GM18858 (cell line): ENCODE measurements at regions not wholly inside any gene's neighbourhood (a gene's known extent, or its start where the extent isn't known, plus 50 kb on each side); places are given as distances from the start of the nearest gene placed in this dataset.
A peak's percentile ranks its signal among the peaks of the same experiment; 100 is the strongest.

Source experiments
- ATAC-seq: cut with Tn5 transposase; IDR thresholded peaks from one replicate; pipeline ENCODE4 v1.9.1; 2021; ENCODE audit not compliant: unreplicated experiment

GRCh38 chr3:157637866-157638265 is 134.7 kb upstream of the VEPH1 start:
- ATAC-seq: no peak

GRCh38 chr3:157633241-157633640 is 130.0 kb upstream of the VEPH1 start:
- no peak for ATAC-seq

- ATAC-seq: no peak
Observed at GRCh38 chr3:157632075-157632474, 128.9 kb upstream of the VEPH1 start.

GRCh38 chr3:157631478-157631877 is 128.3 kb upstream of the VEPH1 start:
- no peak for ATAC-seq

- no peak for ATAC-seq
Observed at GRCh38 chr3:157626817-157627216, 123.6 kb upstream of the VEPH1 start.

- ATAC-seq: no peak
Observed at GRCh38 chr3:157624801-157625200, 121.6 kb upstream of the VEPH1 start.

GRCh38 chr3:157618886-157619285 is 115.7 kb upstream of the VEPH1 start:
- ATAC-seq: no peak

GRCh38 chr3:157618075-157618760 is 115.0 kb upstream of the VEPH1 start:
- peak; percentile 86 for ATAC-seq

- no peak for ATAC-seq
Observed at GRCh38 chr3:157614896-157615295, 111.7 kb upstream of the VEPH1 start.

GRCh38 chr3:157611536-157612076 is 108.4 kb upstream of the VEPH1 start:
- no peak for ATAC-seq

- ATAC-seq: no peak
Observed at GRCh38 chr3:157610876-157611535, 107.8 kb upstream of the VEPH1 start.

GRCh38 chr3:157607826-157608405 is 104.7 kb upstream of the VEPH1 start:
- ATAC-seq: no peak

- ATAC-seq: no peak
Observed at GRCh38 chr3:157606852-157607197, 103.6 kb upstream of the VEPH1 start.

GRCh38 chr3:157606011-157606851 is 103.0 kb upstream of the VEPH1 start:
- peak; percentile 94 for ATAC-seq

- ATAC-seq: no peak
Observed at GRCh38 chr3:157605356-157605755, 102.1 kb upstream of the VEPH1 start.

- ATAC-seq: no peak
Observed at GRCh38 chr3:157602424-157602823, 99.2 kb upstream of the VEPH1 start.

- ATAC-seq: no peak
Observed at GRCh38 chr3:157595259-157595658, 92.0 kb upstream of the VEPH1 start.

GRCh38 chr3:157594413-157594812 is 91.2 kb upstream of the VEPH1 start:
- no peak for ATAC-seq

- ATAC-seq: no peak
Observed at GRCh38 chr3:157592769-157593168, 89.6 kb upstream of the VEPH1 start.

GRCh38 chr3:157590273-157590672 is 87.1 kb upstream of the VEPH1 start:
- ATAC-seq: no peak

- no peak for ATAC-seq
Observed at GRCh38 chr3:157589211-157589610, 86.0 kb upstream of the VEPH1 start.
